ENCODE measurements at regions not wholly inside any gene's neighbourhood (a gene's known extent, or its start where the extent isn't known, plus 50 kb on each side); places are given as distances from the start of the nearest gene placed in this dataset.

DNA sequence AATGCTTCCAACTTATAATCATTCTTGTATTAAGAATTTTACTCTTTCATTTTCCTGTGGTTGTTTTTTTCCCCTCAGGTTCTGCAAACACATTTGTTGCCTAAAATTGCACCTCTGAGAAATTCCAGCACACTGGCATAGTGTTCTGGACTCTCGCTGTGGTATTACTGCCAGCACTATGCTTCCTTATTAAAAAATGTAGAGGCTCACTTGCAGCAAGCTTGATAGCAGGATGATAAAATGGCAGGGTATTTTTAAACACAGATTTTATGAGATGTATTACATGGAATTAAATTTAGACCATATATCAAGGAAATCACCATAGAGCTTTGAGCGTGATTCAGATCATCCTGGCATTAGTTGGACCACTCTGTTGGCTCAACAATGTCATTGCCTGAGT lies 416.7 kb upstream of the AKR1E2 start:
- TF ChIP-seq, protein P1, sequence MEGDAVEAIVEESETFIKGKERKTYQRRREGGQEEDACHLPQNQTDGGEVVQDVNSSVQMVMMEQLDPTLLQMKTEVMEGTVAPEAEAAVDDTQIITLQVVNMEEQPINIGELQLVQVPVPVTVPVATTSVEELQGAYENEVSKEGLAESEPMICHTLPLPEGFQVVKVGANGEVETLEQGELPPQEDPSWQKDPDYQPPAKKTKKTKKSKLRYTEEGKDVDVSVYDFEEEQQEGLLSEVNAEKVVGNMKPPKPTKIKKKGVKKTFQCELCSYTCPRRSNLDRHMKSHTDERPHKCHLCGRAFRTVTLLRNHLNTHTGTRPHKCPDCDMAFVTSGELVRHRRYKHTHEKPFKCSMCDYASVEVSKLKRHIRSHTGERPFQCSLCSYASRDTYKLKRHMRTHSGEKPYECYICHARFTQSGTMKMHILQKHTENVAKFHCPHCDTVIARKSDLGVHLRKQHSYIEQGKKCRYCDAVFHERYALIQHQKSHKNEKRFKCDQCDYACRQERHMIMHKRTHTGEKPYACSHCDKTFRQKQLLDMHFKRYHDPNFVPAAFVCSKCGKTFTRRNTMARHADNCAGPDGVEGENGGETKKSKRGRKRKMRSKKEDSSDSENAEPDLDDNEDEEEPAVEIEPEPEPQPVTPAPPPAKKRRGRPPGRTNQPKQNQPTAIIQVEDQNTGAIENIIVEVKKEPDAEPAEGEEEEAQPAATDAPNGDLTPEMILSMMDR (IDR thresholded peaks at IDR 0.05; ENCODE audit: insufficient read depth, low read depth, low read length): no peak
- no peak for TF ChIP-seq EZH2 (IDR thresholded peaks at IDR 0.05; ENCODE audit: insufficient read depth, low read length)
